GM23338 (cell line): ENCODE measurements at regions not wholly inside any gene's neighbourhood (a gene's known extent, or its start where the extent isn't known, plus 50 kb on each side); places are given as distances from the start of the nearest gene placed in this dataset.

Source experiments
- ATAC-seq: fragments of 200-7000 bp; cut with Tn5 transposase; 3 replicates; pipeline ENCODE4 v1.9.1; 2020
- DNase-seq: peaks from one replicate; pipeline ENCODE4 v3.0.0-alpha.2; 2015; ENCODE audit warnings: low spot score
- H2AFZ ChIP-seq: fragments of 200-600 bp; sonication (generic); 2 replicates; pipeline ENCODE4 v1.8.0; 2016; ENCODE audit warnings: antibody characterized with exemption, mild to moderate bottlenecking, moderate library complexity
- H3F3A ChIP-seq: fragments of 200-600 bp; sonication (generic); replicated peaks from 2 replicates; pipeline ENCODE4 v1.8.0; 2017; ENCODE audit warnings: antibody characterized with exemption, mixed run types, low read depth
- H3K27ac ChIP-seq: fragments of 200-600 bp; sonication (generic); 2 replicates; pipeline ENCODE4 v1.6.1; 2016; ENCODE audit warnings: low read depth
- H3K27me3 ChIP-seq: fragments of 200-600 bp; sonication (generic); 2 replicates; pipeline ENCODE4 v1.8.0; 2016; ENCODE audit warnings: mild to moderate bottlenecking, mixed run types, moderate library complexity; ENCODE audit not compliant: insufficient read depth
- H3K36me3 ChIP-seq: fragments of 200-600 bp; sonication (generic); 2 replicates; pipeline ENCODE4 v1.8.0; 2016; ENCODE audit warnings: mild to moderate bottlenecking; ENCODE audit not compliant: insufficient read depth
- H3K4me1 ChIP-seq: fragments of 200-600 bp; sonication (generic); 2 replicates; pipeline ENCODE4 v1.8.0; 2016; ENCODE audit warnings: mild to moderate bottlenecking, moderate library complexity; ENCODE audit not compliant: insufficient read depth
- H3K4me2 ChIP-seq: fragments of 200-600 bp; sonication (generic); 2 replicates; pipeline ENCODE4 v1.7.1; 2017; ENCODE audit warnings: mixed run types
- H3K4me3 ChIP-seq: fragments of 200-600 bp; sonication (generic); 2 replicates; pipeline ENCODE4 v1.6.1; 2016; ENCODE audit warnings: mixed run types
- H3K79me2 ChIP-seq: fragments of 200-600 bp; sonication (generic); replicated peaks from 2 replicates; pipeline ENCODE4 v1.8.0; 2017; ENCODE audit warnings: mild to moderate bottlenecking; ENCODE audit not compliant: insufficient read depth
- H3K9me2 ChIP-seq: fragments of 200-600 bp; sonication (generic); 2 replicates; pipeline ENCODE4 v1.8.0; 2017; ENCODE audit not compliant: insufficient read depth
- H4K20me1 ChIP-seq: fragments of 200-600 bp; sonication (generic); replicated peaks from 2 replicates; pipeline ENCODE4 v1.8.0; 2017; ENCODE audit warnings: mild to moderate bottlenecking; ENCODE audit not compliant: insufficient read depth
- H3K27ac Mint-ChIP-seq: 2 replicates; pipeline ENCODE4 v1.8.0; 2020; ENCODE audit warnings: inconsistent platforms, mild to moderate bottlenecking, moderate library complexity, mixed read lengths
- H3K27me3 Mint-ChIP-seq: 3 replicates; pipeline ENCODE4 v1.8.0; 2022; ENCODE audit warnings: low read depth, mild to moderate bottlenecking, moderate library complexity, mixed read lengths, inconsistent platforms; ENCODE audit not compliant: insufficient read depth, poor library complexity
- H3K36me3 Mint-ChIP-seq: 3 replicates; pipeline ENCODE4 v1.8.0; 2021; ENCODE audit warnings: low read depth, mild to moderate bottlenecking, inconsistent platforms, moderate library complexity, mixed read lengths
- H3K4me1 Mint-ChIP-seq: 3 replicates; pipeline ENCODE4 v1.8.0; 2020; ENCODE audit warnings: mild to moderate bottlenecking, inconsistent platforms, mixed read lengths
- H3K4me3 Mint-ChIP-seq: 3 replicates; pipeline ENCODE4 v1.8.0; 2021; ENCODE audit warnings: moderate library complexity, mild to moderate bottlenecking, inconsistent platforms, mixed read lengths
- H3K9me3 Mint-ChIP-seq: 3 replicates; pipeline ENCODE4 v1.8.0; 2020; ENCODE audit warnings: moderate library complexity, mild to moderate bottlenecking, inconsistent platforms, mixed read lengths
- CREB1 ChIP-seq: fragments of 250-450 bp; sonication (Bioruptor Pico); IDR thresholded peaks from 2 replicates; pipeline ENCODE4 v1.5.0; 2020; ENCODE audit warnings: low read depth, mild to moderate bottlenecking, moderate library complexity
- EZH2phosphoT487 ChIP-seq: fragments of 200-600 bp; sonication (generic); IDR thresholded peaks from one replicate; pipeline ENCODE4 v1.8.1; 2018; ENCODE audit warnings: antibody characterized with exemption; ENCODE audit not compliant: unreplicated experiment
- ZNF331 ChIP-seq: fragments of 250-450 bp; sonication (Bioruptor Pico); IDR thresholded peaks from 2 replicates; pipeline ENCODE4 v1.5.0; 2020; ENCODE audit warnings: low read depth, mild to moderate bottlenecking, moderate library complexity
- TF ChIP-seq, protein P1 (sequence below): fragments of 250-450 bp; sonication (Bioruptor Pico); IDR thresholded peaks from 2 replicates; pipeline ENCODE4 v1.5.0; 2020; ENCODE audit warnings: mild to moderate bottlenecking, moderate library complexity
- TF ChIP-seq, protein P2 (sequence below): IDR thresholded peaks from 2 replicates; pipeline ENCODE4 v1.6.1; 2016; ENCODE audit warnings: antibody characterized with exemption
- TF ChIP-seq, protein P3 (sequence below): IDR thresholded peaks from one replicate; pipeline ENCODE4 v1.6.1; 2018; ENCODE audit warnings: antibody characterized with exemption; ENCODE audit not compliant: unreplicated experiment
- TF ChIP-seq, protein P4 (sequence below), 2 experiments: fragments of 200-600 bp in 1 of 2; sonication (generic) in 1 of 2; conservative IDR thresholded peaks; 2 replicates each; pipeline versions ENCODE4 v1.5.1 to v1.6.1; 2016 to 2017; ENCODE audit warnings: antibody characterized with exemption in 2 of 2, low read depth in 2 of 2, mild to moderate bottlenecking in 2 of 2, moderate library complexity in 1 of 2

DNA sequence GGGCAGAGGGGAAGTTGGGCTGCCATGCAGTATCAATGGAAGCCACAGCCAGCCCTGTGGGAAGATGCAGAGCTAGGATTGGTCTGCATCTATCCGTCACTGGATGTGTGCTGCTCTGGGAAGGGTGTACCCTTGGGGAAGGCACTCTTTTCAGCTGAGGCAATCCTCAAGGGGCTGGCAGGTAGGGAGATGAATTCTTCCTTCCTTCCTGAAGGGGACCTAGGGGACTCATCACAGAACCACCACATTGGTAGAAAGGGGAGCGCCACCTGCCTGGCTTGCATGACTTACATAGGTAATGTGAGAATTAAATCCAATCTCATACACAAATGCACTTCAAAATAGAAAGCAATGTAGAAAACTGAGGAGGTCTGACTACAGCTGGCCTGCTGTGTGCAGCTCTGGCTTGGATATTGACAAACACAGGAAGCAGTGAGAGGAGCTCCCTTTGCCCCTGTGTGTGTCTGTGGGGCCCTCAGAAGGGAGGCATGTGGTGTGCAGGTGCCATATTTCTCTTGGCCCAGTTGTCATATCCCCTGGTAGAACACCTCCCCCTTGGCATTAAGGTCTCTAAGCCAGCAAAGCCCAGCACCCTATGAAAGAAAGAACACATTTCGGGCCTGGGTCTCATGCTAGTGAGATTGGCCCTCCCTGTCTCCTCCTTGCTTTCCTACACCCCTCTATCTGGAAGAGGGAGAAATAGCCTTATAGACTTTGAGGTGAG lies 260.3 kb upstream of the MOCS1 start:
- ATAC-seq: no peak; the same call in 2 of the 3 replicates

More for the DNA sequence above, 260.3 kb upstream of the MOCS1 start:
- Histone ChIP-seq H3F3A (no peaks in the 10 kb centered on the region), H3K4me3 (no peak overlapping the region), H2AFZ (no peak overlapping the region), H3K27me3 (no peaks in the 10 kb centered on the region), H3K79me2 (no peaks in the 10 kb centered on the region), H4K20me1 (no peaks in the 10 kb centered on the region), H3K4me2 (no peak overlapping the region), H3K9me2 (peaks cover 3% of the 10 kb centered on the region; the same call in 1 of the 2 replicates), H3K36me3 (no peaks in the 10 kb centered on the region), H3K4me1 (no peaks in the 10 kb centered on the region), H3K27ac (no peak overlapping the region)
- no peak overlapping the region for H3K27ac Mint-ChIP-seq
- H3K36me3 Mint-ChIP-seq: no peaks in the 10 kb centered on the region
- peak; percentile 26 for DNase-seq
- TF ChIP-seq, protein P1, sequence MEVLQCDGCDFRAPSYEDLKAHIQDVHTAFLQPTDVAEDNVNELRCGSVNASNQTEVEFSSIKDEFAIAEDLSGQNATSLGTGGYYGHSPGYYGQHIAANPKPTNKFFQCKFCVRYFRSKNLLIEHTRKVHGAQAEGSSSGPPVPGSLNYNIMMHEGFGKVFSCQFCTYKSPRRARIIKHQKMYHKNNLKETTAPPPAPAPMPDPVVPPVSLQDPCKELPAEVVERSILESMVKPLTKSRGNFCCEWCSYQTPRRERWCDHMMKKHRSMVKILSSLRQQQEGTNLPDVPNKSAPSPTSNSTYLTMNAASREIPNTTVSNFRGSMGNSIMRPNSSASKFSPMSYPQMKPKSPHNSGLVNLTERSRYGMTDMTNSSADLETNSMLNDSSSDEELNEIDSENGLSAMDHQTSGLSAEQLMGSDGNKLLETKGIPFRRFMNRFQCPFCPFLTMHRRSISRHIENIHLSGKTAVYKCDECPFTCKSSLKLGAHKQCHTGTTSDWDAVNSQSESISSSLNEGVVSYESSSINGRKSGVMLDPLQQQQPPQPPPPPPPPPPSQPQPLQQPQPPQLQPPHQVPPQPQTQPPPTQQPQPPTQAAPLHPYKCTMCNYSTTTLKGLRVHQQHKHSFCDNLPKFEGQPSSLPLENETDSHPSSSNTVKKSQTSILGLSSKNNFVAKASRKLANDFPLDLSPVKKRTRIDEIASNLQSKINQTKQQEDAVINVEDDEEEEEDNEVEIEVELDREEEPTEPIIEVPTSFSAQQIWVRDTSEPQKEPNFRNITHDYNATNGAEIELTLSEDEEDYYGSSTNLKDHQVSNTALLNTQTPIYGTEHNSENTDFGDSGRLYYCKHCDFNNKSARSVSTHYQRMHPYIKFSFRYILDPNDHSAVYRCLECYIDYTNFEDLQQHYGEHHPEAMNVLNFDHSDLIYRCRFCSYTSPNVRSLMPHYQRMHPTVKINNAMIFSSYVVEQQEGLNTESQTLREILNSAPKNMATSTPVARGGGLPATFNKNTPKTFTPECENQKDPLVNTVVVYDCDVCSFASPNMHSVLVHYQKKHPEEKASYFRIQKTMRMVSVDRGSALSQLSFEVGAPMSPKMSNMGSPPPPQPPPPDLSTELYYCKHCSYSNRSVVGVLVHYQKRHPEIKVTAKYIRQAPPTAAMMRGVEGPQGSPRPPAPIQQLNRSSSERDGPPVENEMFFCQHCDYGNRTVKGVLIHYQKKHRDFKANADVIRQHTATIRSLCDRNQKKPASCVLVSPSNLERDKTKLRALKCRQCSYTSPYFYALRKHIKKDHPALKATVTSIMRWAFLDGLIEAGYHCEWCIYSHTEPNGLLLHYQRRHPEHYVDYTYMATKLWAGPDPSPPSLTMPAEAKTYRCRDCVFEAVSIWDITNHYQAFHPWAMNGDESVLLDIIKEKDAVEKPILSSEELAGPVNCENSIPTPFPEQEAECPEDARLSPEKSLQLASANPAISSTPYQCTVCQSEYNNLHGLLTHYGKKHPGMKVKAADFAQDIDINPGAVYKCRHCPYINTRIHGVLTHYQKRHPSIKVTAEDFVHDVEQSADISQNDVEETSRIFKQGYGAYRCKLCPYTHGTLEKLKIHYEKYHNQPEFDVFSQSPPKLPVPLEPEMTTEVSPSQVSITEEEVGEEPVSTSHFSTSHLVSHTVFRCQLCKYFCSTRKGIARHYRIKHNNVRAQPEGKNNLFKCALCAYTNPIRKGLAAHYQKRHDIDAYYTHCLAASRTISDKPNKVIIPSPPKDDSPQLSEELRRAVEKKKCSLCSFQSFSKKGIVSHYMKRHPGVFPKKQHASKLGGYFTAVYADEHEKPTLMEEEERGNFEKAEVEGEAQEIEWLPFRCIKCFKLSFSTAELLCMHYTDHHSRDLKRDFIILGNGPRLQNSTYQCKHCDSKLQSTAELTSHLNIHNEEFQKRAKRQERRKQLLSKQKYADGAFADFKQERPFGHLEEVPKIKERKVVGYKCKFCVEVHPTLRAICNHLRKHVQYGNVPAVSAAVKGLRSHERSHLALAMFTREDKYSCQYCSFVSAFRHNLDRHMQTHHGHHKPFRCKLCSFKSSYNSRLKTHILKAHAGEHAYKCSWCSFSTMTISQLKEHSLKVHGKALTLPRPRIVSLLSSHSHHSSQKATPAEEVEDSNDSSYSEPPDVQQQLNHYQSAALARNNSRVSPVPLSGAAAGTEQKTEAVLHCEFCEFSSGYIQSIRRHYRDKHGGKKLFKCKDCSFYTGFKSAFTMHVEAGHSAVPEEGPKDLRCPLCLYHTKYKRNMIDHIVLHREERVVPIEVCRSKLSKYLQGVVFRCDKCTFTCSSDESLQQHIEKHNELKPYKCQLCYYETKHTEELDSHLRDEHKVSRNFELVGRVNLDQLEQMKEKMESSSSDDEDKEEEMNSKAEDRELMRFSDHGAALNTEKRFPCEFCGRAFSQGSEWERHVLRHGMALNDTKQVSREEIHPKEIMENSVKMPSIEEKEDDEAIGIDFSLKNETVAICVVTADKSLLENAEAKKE (CRISPR knock-in tag): no peak
- TF ChIP-seq, protein P2, sequence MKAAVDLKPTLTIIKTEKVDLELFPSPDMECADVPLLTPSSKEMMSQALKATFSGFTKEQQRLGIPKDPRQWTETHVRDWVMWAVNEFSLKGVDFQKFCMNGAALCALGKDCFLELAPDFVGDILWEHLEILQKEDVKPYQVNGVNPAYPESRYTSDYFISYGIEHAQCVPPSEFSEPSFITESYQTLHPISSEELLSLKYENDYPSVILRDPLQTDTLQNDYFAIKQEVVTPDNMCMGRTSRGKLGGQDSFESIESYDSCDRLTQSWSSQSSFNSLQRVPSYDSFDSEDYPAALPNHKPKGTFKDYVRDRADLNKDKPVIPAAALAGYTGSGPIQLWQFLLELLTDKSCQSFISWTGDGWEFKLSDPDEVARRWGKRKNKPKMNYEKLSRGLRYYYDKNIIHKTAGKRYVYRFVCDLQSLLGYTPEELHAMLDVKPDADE: no peak
- TF ChIP-seq, protein P3, sequence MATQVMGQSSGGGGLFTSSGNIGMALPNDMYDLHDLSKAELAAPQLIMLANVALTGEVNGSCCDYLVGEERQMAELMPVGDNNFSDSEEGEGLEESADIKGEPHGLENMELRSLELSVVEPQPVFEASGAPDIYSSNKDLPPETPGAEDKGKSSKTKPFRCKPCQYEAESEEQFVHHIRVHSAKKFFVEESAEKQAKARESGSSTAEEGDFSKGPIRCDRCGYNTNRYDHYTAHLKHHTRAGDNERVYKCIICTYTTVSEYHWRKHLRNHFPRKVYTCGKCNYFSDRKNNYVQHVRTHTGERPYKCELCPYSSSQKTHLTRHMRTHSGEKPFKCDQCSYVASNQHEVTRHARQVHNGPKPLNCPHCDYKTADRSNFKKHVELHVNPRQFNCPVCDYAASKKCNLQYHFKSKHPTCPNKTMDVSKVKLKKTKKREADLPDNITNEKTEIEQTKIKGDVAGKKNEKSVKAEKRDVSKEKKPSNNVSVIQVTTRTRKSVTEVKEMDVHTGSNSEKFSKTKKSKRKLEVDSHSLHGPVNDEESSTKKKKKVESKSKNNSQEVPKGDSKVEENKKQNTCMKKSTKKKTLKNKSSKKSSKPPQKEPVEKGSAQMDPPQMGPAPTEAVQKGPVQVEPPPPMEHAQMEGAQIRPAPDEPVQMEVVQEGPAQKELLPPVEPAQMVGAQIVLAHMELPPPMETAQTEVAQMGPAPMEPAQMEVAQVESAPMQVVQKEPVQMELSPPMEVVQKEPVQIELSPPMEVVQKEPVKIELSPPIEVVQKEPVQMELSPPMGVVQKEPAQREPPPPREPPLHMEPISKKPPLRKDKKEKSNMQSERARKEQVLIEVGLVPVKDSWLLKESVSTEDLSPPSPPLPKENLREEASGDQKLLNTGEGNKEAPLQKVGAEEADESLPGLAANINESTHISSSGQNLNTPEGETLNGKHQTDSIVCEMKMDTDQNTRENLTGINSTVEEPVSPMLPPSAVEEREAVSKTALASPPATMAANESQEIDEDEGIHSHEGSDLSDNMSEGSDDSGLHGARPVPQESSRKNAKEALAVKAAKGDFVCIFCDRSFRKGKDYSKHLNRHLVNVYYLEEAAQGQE: no peak
- TF ChIP-seq CREB1 (CRISPR knock-in tag) (no peak), EZH2phosphoT487 (no peak), ZNF331 (CRISPR knock-in tag) (no peak)
- TF ChIP-seq, protein P4, sequence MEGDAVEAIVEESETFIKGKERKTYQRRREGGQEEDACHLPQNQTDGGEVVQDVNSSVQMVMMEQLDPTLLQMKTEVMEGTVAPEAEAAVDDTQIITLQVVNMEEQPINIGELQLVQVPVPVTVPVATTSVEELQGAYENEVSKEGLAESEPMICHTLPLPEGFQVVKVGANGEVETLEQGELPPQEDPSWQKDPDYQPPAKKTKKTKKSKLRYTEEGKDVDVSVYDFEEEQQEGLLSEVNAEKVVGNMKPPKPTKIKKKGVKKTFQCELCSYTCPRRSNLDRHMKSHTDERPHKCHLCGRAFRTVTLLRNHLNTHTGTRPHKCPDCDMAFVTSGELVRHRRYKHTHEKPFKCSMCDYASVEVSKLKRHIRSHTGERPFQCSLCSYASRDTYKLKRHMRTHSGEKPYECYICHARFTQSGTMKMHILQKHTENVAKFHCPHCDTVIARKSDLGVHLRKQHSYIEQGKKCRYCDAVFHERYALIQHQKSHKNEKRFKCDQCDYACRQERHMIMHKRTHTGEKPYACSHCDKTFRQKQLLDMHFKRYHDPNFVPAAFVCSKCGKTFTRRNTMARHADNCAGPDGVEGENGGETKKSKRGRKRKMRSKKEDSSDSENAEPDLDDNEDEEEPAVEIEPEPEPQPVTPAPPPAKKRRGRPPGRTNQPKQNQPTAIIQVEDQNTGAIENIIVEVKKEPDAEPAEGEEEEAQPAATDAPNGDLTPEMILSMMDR (conservative IDR thresholded peaks at IDR 0.05; ENCODE audit: low read depth in 2 of 2): peak; percentile 8 to 39; a peak in 2 of 4 replicates
- H3K27me3 Mint-ChIP-seq: peaks cover 5% of the 10 kb centered on the region
- no peaks in the 10 kb centered on the region for H3K9me3 Mint-ChIP-seq
- H3K4me3 Mint-ChIP-seq: no peak overlapping the region
- H3K4me1 Mint-ChIP-seq: no peaks in the 10 kb centered on the region
